ENCODE measurements at regions not wholly inside any gene's neighbourhood (a gene's known extent, or its start where the extent isn't known, plus 50 kb on each side); places are given as distances from the start of the nearest gene placed in this dataset.

DNA sequence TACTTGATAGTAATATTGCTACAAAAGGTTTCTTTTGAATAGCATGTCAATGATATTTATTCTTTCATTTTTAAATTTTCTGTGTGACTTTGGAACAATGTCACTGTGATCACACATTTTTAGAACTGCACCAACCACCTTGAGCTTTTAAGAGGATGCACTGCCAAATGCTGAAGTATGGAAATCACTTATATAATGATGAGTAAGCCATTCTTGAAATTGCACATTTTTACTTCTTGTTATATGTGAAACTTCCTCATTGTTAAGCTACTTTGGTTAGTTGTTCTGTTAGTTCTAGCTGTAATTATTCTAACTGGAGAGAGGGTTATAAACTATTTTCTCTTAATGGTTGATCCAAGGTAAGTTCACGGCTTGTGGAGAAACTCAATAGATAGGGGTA lies 547.5 kb downstream of the ZIC1 start:
- Mint-ChIP-seq H3K9me3 (peaks cover 5% of the 10 kb centered on the region), H3K27ac (no peak overlapping the region), H3K36me3 (ENCODE audit: low read depth) (no peaks in the 10 kb centered on the region), H3K4me3 (no peak overlapping the region), H3K27me3 (no peaks in the 10 kb centered on the region), H3K4me1 (ENCODE audit: low read depth) (no peaks in the 10 kb centered on the region)
- DNase-seq: no peak
- CTCF ChIA-PET: no interaction called here
- Histone ChIP-seq H3K4me1 (ENCODE audit: insufficient read depth, low read length) (no peaks in the 10 kb centered on the region), H3K36me3 (ENCODE audit: insufficient read depth, low read length) (no peaks in the 10 kb centered on the region), H3K4me3 (ENCODE audit: low read length) (no peak overlapping the region), H3K9me3 (ENCODE audit: control insufficient read depth in 1 of 2, insufficient read depth in 1 of 2, low read length in 2 of 2) (no peaks in the 10 kb centered on the region), H3K27me3 (ENCODE audit: control insufficient read depth in 1 of 2, insufficient read depth in 2 of 2, low read length in 2 of 2) (no peaks in the 10 kb centered on the region), H3K27ac (ENCODE audit: low read depth in 1 of 2, low read length in 2 of 2) (no peak overlapping the region)
- POLR2A ChIA-PET: no interaction called here
- ATAC-seq (ENCODE audit: poor library complexity): no peak
- TF ChIP-seq, protein P1, sequence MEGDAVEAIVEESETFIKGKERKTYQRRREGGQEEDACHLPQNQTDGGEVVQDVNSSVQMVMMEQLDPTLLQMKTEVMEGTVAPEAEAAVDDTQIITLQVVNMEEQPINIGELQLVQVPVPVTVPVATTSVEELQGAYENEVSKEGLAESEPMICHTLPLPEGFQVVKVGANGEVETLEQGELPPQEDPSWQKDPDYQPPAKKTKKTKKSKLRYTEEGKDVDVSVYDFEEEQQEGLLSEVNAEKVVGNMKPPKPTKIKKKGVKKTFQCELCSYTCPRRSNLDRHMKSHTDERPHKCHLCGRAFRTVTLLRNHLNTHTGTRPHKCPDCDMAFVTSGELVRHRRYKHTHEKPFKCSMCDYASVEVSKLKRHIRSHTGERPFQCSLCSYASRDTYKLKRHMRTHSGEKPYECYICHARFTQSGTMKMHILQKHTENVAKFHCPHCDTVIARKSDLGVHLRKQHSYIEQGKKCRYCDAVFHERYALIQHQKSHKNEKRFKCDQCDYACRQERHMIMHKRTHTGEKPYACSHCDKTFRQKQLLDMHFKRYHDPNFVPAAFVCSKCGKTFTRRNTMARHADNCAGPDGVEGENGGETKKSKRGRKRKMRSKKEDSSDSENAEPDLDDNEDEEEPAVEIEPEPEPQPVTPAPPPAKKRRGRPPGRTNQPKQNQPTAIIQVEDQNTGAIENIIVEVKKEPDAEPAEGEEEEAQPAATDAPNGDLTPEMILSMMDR (IDR thresholded peaks at IDR 0.05): no peak
- intact Hi-C loops (cut with DNase I, micrococcal nuclease): no loop called here

- Histone ChIP-seq H3K36me3 (ENCODE audit: insufficient read depth, low read length) (no peaks in the 10 kb centered on the region), H3K27me3 (ENCODE audit: control insufficient read depth in 1 of 2, insufficient read depth in 2 of 2, low read length in 2 of 2) (no peaks in the 10 kb centered on the region), H3K27ac (ENCODE audit: low read depth in 1 of 2, low read length in 2 of 2) (no peak overlapping the region), H3K4me3 (ENCODE audit: low read length) (no peak overlapping the region), H3K9me3 (ENCODE audit: control insufficient read depth in 1 of 2, insufficient read depth in 1 of 2, low read length in 2 of 2) (no peaks in the 10 kb centered on the region), H3K4me1 (ENCODE audit: insufficient read depth, low read length) (no peaks in the 10 kb centered on the region)
- POLR2A ChIA-PET: no interaction called here
- Mint-ChIP-seq H3K4me1 (ENCODE audit: low read depth) (no peaks in the 10 kb centered on the region), H3K27ac (no peak overlapping the region), H3K36me3 (ENCODE audit: low read depth) (no peaks in the 10 kb centered on the region), H3K27me3 (no peaks in the 10 kb centered on the region), H3K4me3 (no peak overlapping the region), H3K9me3 (peaks cover 5% of the 10 kb centered on the region)
- TF ChIP-seq, protein P1 (IDR thresholded peaks at IDR 0.05): no peak
- intact Hi-C loops (cut with DNase I, micrococcal nuclease): no loop called here
- ATAC-seq (ENCODE audit: poor library complexity) (no peak), DNase-seq (no peak)
- CTCF ChIA-PET: no interaction called here
Measured at GRCh38 chr3:147958754-147959153, 549.6 kb downstream of the ZIC1 start.

- H3K4me1 ChIP-seq (ENCODE audit: insufficient read depth, low read length): no peaks in the 10 kb centered on the region
- Mint-ChIP-seq H3K27me3 (no peaks in the 10 kb centered on the region), H3K4me3 (no peak overlapping the region), H3K27ac (no peak overlapping the region), H3K4me1 (ENCODE audit: low read depth) (no peaks in the 10 kb centered on the region), H3K9me3 (peaks cover 5% of the 10 kb centered on the region), H3K36me3 (ENCODE audit: low read depth) (no peaks in the 10 kb centered on the region)
- ChIA-PET CTCF (no interaction called here), POLR2A (no interaction called here)
- DNase-seq (no peak), ATAC-seq (ENCODE audit: poor library complexity) (no peak)
- no peaks in the 10 kb centered on the region for H3K27me3 ChIP-seq (ENCODE audit: control insufficient read depth in 1 of 2, insufficient read depth in 2 of 2, low read length in 2 of 2)
- H3K4me3 ChIP-seq (ENCODE audit: low read length): no peak overlapping the region
- H3K9me3 ChIP-seq (ENCODE audit: control insufficient read depth in 1 of 2, insufficient read depth in 1 of 2, low read length in 2 of 2): no peaks in the 10 kb centered on the region
- no peak overlapping the region for H3K27ac ChIP-seq (ENCODE audit: low read depth in 1 of 2, low read length in 2 of 2)
- intact Hi-C loops (cut with DNase I, micrococcal nuclease): no loop called here
- TF ChIP-seq, protein P1 (IDR thresholded peaks at IDR 0.05): no peak
- no peaks in the 10 kb centered on the region for H3K36me3 ChIP-seq (ENCODE audit: insufficient read depth, low read length)
Measured at GRCh38 chr3:147960786-147961185, 551.6 kb downstream of the ZIC1 start.

All from CD4-positive, alpha-beta T cell (primary cell).